ENCODE measurements at regions not wholly inside any gene's neighbourhood (a gene's known extent, or its start where the extent isn't known, plus 50 kb on each side); places are given as distances from the start of the nearest gene placed in this dataset.

GRCh38 chr13:64756621-64757020, 2473.5 kb downstream of the PCDH9 start:
- TF ChIP-seq JUND (IDR thresholded peaks at IDR 0.05) (no peak), CTCF (IDR thresholded peaks at IDR 0.05; ENCODE audit: low read depth, low read length, missing input control) (no peak), FOXA2 (IDR thresholded peaks at IDR 0.05) (no peak), TAF1 (conservative IDR thresholded peaks at IDR 0.05) (no peak), SP1 (IDR thresholded peaks at IDR 0.05) (no peak)
- TF ChIP-seq, protein P1, sequence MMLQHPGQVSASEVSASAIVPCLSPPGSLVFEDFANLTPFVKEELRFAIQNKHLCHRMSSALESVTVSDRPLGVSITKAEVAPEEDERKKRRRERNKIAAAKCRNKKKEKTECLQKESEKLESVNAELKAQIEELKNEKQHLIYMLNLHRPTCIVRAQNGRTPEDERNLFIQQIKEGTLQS (IDR thresholded peaks at IDR 0.05), result no peak

Measured in liver (tissue), 3 donors.